Uterus (tissue), 2 donors: ENCODE measurements at regions not wholly inside any gene's neighbourhood (a gene's known extent, or its start where the extent isn't known, plus 50 kb on each side); places are given as distances from the start of the nearest gene placed in this dataset.

Experiments used
- CTCF ChIP-seq, 4 experiments: fragments of 200-600 bp in 2 of 4; fragments of 450-650 bp in 2 of 4; sonication (generic) in 2 of 4; IDR thresholded peaks; one replicate each; pipeline ENCODE4 v1.5.1; 2016 to 2019; ENCODE audit warnings: antibody characterized with exemption in 4 of 4, mild to moderate bottlenecking in 2 of 4, moderate library complexity in 1 of 4
- POLR2A ChIP-seq, 2 donors: fragments of 450-650 bp; IDR thresholded peaks; one replicate each; pipeline ENCODE4 v1.6.1; 2016; ENCODE audit warnings: antibody characterized with exemption in 2 of 2, mild to moderate bottlenecking in 1 of 2, moderate library complexity in 1 of 2

- TF ChIP-seq POLR2A (IDR thresholded peaks at IDR 0.05) (no peak), CTCF (IDR thresholded peaks at IDR 0.05) (no peak)
Measured at GRCh38 chr9:129405089-129405826, 215.6 kb downstream of the C9orf50 start.
